Adrenal gland (tissue), 5 donors: ENCODE measurements at regions not wholly inside any gene's neighbourhood (a gene's known extent, or its start where the extent isn't known, plus 50 kb on each side); places are given as distances from the start of the nearest gene placed in this dataset.

Experiments
- POLR2A ChIP-seq, 2 donors: fragments of 450-650 bp; IDR thresholded peaks; one replicate each; pipeline ENCODE4 v1.6.1; 2017; ENCODE audit warnings: antibody characterized with exemption in 2 of 2, mild to moderate bottlenecking in 2 of 2, moderate library complexity in 1 of 2
- TF ChIP-seq, protein P1 (sequence below), 6 experiments: fragments of 450-650 bp in 4 of 6; fragments of 200-600 bp in 2 of 6; sonication (generic) in 1 of 6; IDR thresholded peaks; 1 replicate in 5 of 6; 2 replicates in 1 of 6; pipeline versions ENCODE4 v1.5.1 to v1.8.0; 2016 to 2021; ENCODE audit warnings: antibody characterized with exemption in 6 of 6, mild to moderate bottlenecking in 2 of 6, moderate library complexity in 1 of 6
- donor health status: DM: no; HTN: no; CAD: no.

DNA sequence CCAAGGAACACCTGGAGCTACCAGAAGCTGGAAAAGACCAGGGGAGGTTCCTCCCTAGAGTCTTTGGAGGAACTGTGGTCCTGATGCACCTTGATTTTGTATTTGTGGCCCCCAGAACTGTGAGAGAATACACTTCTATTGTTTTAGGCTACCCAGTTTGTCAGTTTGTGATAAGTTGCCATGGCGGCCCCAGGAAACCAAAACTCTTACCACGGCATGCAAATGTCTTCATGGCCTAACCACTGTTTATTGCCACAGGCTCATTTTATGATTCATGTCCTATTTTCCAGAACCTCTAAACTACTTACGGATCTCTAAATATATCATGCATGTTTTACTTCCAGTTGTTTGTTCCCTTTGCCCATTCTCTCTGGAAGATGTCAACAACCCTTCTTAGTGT lies 1250.7 kb upstream of the FAM98A start:
- TF ChIP-seq, protein P1, sequence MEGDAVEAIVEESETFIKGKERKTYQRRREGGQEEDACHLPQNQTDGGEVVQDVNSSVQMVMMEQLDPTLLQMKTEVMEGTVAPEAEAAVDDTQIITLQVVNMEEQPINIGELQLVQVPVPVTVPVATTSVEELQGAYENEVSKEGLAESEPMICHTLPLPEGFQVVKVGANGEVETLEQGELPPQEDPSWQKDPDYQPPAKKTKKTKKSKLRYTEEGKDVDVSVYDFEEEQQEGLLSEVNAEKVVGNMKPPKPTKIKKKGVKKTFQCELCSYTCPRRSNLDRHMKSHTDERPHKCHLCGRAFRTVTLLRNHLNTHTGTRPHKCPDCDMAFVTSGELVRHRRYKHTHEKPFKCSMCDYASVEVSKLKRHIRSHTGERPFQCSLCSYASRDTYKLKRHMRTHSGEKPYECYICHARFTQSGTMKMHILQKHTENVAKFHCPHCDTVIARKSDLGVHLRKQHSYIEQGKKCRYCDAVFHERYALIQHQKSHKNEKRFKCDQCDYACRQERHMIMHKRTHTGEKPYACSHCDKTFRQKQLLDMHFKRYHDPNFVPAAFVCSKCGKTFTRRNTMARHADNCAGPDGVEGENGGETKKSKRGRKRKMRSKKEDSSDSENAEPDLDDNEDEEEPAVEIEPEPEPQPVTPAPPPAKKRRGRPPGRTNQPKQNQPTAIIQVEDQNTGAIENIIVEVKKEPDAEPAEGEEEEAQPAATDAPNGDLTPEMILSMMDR (IDR thresholded peaks at IDR 0.05), result no peak
- TF ChIP-seq POLR2A (IDR thresholded peaks at IDR 0.05), result no peak
